ENCODE measurements at regions not wholly inside any gene's neighbourhood (a gene's known extent, or its start where the extent isn't known, plus 50 kb on each side); places are given as distances from the start of the nearest gene placed in this dataset.

GRCh38 chr11:25180187-25180586, 683.3 kb downstream of the LUZP2 start:
- TF ChIP-seq CTCF (IDR thresholded peaks at IDR 0.05) (no peak), POLR2A (IDR thresholded peaks at IDR 0.05) (no peak)

Data from adrenal gland (tissue), 5 donors.